H54 (cell line): ENCODE measurements at regions not wholly inside any gene's neighbourhood (a gene's known extent, or its start where the extent isn't known, plus 50 kb on each side); places are given as distances from the start of the nearest gene placed in this dataset.
A peak's percentile ranks its signal among the peaks of the same experiment; 100 is the strongest.

Experiments
- DNase-seq: peaks from one replicate; pipeline ENCODE4 v3.0.0; 2011; ENCODE audit warnings: low spot score, mixed read lengths; ENCODE audit not compliant: insufficient read length
- FAIRE-seq: peaks from 3 replicates; lab custom pipeline; 2011; peaks lifted over from hg19 to GRCh38; lab: Jason Lieb, UNC
- POLR2A ChIP-seq: IDR thresholded peaks from 2 replicates; pipeline ENCODE4 v1.6.1; 2011; ENCODE audit warnings: low read depth, mild to moderate bottlenecking, low read length

- DNase-seq (no peak), FAIRE-seq (no peak)
- TF ChIP-seq POLR2A: no peak
Measured at GRCh38 chr3:177606891-177607290, 409.6 kb upstream of the TBL1XR1 start.

- DNase-seq (no peak), FAIRE-seq (no peak)
- no peak for TF ChIP-seq POLR2A
Measured at GRCh38 chr3:177607589-177607988, 410.3 kb upstream of the TBL1XR1 start.

DNA sequence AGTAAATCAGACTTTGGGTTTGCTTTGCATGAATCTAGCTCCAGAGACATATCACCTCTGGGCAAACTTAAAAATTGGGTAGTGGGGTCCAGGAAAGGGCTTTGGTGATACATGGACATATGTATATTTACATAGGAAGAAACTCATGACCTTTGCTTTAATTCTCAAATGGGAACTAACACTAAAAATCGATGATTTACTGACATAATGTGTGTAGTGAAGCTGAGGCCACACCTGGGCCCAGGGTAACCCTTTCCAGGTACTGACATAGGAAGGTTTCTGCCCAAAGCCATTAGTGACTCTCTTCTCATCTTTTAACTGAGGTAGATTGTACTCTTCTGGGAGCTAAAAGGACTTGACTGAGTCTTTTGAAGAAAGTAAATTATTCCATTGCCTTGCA is 411.2 kb upstream of the TBL1XR1 start:
- DNase-seq (no peak), FAIRE-seq (no peak)
- no peak for TF ChIP-seq POLR2A

GRCh38 chr3:177609613-177610012 is 412.3 kb upstream of the TBL1XR1 start:
- TF ChIP-seq POLR2A: no peak
- FAIRE-seq: no peak
- DNase-seq: no peak

GRCh38 chr3:177610262-177610661 is 413.0 kb upstream of the TBL1XR1 start:
- no peak for FAIRE-seq
- no peak for TF ChIP-seq POLR2A
- DNase-seq: no peak

DNA sequence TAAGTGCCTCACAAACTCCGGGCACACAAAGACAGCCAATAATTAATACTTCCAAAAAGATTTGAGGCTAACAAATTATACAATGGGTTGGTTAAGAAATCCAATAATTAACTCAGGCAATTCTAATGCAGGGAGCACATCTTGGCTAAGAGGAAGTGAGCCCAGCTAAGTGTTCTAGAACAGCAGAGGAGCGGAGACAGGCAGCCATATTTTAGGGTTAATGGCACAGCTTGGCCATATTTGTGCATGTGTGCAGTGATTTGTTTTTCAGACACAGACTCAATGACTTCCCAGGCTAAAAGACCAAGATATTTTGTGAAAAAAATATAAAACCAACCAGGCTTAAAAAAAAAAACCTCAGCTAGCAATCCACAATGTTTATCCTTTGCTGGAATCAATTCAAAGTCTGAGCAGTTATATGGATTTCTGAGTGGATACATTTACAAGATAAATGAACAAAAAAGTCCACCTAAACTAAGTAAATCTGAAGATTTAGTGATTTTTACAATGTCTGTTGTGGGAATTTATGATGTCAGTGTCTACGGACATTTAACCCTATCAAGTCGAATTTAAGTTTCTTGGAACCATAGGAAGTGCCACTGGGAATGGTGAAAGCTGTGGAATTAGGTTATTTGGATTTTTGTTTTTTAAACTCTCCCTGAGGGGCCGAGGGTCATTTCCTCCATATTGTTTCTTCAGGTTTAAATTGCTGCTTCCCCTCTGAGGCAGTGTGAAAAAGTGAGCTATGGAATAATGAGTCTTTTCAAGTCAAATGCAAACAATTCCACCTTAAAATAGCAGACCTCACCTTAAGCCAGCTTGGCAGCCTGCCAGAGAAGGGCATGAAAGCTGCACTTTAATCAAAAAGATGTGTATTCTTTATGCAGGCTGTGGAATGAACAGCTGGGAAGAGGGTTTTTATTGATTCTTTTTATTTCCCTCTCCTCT is 413.7 kb upstream of the TBL1XR1 start:
- TF ChIP-seq POLR2A: no peak
- FAIRE-seq: no peak
- DNase-seq: no peak

GRCh38 chr3:177611752-177612334 is 414.6 kb upstream of the TBL1XR1 start:
- no peak for TF ChIP-seq POLR2A
- DNase-seq (no peak), FAIRE-seq (no peak)

DNA sequence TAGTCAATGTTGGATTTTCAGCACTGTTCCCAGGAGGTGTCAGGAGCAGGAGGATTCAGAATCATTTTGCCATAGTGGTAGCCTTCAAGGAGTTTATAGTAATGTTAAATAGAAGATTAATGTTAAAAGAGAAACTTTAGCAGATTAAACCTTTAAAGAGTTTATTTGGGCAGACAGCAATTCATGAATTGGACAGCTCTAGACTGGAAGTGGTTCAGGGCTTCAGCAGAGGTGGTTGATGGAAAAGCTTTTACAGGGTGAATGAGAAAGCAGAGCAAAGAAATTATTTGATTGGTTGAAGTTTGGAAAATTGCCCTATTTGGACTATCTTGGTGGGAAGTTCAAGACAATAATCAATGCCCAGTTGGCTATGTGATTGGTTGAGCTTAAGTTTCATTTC is 416.6 kb upstream of the TBL1XR1 start:
- no peak for FAIRE-seq
- no peak for TF ChIP-seq POLR2A
- no peak for DNase-seq

DNA sequence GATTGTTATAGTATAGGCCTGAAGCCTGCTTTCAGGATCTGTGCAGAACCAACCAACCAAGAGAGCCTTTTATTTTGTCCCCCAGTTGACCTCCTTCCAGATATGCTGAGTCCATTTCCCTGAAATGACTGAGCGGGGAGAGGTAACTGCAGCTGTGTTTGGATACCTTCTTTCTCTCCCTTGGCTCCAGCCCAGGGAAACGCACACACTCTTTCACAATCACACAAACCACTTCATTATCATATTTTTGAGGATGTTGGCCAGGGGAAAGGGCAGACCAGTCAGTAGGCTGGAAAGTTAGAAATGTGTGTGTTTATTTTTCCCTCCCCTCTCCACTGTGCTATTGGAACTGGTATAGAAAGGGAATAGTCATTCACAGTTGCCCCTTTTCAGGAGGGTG is 417.7 kb upstream of the TBL1XR1 start:
- DNase-seq (peak; percentile 5), FAIRE-seq (peak; percentile 94)
- no peak for TF ChIP-seq POLR2A

DNA sequence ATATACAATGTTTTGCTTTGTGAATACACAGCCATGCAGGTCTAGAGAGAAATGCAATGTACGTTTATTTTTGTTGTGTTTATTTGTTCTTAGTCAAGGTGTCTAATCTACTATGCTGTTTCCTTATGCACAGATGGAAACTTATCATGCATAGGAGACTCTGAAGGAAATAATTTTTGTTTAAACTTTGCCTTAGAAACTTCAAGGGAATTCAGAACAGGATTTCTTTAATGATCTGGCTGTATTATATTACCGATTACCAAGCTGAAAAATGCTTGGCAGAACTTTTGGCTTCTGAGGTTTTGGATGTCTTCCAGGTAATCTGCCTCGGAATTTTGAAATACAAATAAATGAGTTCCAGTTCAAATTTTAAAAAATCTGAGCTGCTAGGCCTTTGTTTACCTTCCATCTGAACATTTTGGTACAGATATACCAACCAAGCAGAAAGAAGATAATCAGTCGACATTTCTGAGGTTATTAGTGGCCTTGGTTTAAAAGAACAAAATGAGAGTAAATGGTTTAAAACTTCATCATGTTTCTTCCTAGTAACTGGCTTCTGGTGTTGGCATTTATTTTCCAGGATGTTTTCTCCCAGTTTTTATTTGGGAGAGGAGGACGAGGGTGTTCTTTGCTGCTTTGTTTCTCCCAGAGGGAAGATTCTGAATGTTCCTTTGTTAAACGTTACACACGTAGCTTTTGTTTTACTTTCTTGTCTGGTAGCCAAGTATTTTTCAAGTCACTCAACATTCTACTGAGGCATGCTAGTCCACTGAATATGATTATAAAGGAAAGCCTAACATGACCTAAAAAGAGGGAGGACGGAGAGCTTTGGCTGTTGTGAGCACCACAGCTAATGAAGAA is 421.8 kb upstream of the TBL1XR1 start:
- FAIRE-seq (peak; percentile 84), DNase-seq (no peak)
- TF ChIP-seq POLR2A: no peak

DNA sequence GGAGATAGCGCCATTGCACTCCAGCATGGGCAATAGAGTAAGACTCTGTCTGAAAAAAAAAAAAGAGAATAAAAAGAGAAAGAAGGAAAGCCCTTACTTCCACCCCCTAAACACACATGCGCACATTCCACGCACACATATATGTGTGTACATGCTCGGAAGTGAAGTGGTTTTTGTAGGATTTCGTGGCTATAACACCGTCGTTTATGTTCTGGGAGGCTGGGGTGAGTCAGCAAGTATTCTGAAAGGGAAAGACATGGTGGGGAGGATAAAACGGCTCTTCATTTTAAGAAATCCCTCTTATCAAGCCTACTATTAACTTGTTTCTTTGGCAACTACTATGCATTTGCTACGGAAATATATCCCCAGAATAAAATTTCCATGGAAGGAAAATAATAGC is 422.8 kb upstream of the TBL1XR1 start:
- DNase-seq: no peak
- FAIRE-seq: no peak
- no peak for TF ChIP-seq POLR2A

DNA sequence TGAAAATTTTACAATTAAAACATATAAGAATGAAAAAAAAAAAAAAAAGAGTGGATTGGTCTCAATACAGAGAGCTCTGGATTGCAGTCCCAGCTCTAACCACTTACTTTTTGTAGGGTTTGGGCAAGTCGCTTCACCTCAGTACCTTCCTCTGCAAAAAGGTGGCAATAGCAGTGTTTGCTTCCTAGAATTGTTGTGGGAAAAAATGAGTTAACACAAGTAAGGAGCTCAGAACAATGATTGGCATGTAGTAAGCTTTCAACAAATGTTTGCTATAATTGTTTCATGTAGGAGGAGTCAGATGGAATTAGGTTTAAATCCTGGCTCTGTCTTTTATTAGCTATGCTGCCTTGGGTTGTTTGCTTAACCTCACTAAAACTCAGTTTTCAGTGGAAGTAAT is 425.2 kb upstream of the TBL1XR1 start:
- FAIRE-seq: no peak
- TF ChIP-seq POLR2A: no peak
- DNase-seq: no peak

DNA sequence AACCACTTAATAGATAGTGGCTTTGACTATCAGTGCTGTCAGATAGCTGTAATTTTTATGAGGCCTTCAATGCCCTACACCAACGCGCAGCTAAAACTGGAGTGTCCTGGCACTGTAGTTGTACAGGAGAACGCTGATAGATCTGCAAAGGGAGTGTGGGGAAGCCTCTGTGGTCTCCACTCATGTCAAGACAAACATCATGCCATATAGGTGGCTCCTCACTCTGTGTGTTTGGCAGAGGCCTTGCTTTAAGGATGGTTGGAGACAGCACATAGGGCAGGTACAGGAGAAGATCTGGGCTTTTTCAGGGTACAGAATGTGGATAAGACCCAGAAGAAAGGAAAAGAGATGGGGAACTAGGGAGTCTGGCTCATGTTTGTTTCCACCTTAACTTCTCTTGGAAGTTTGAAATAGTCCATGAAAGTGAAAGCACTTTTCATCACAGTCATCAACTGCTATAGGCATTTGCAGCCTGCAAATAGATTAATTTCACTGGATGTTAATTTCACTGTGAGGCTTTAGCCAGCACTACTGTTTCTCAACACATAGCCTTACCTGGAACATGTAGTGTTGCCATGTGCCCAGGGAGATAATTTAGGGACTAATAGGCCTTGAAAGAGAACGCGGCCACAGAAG is 425.8 kb upstream of the TBL1XR1 start:
- TF ChIP-seq POLR2A: no peak
- FAIRE-seq: no peak

More for the DNA sequence above, 425.8 kb upstream of the TBL1XR1 start:
- no peak for DNase-seq
